GM21381 (cell line): ENCODE measurements at regions not wholly inside any gene's neighbourhood (a gene's known extent, or its start where the extent isn't known, plus 50 kb on each side); places are given as distances from the start of the nearest gene placed in this dataset.
"Not testable (repeated sequence)": the region's sequence is repeated elsewhere in the genome, so short reads cannot be mapped to it uniquely, and the experiment has no call there.

Source experiments
- ATAC-seq: cut with Tn5 transposase; IDR thresholded peaks from one replicate; pipeline ENCODE4 v1.9.1; 2021; ENCODE audit warnings: mild to moderate bottlenecking, moderate library complexity; ENCODE audit not compliant: unreplicated experiment

- no peak for ATAC-seq
These were observed 490.9 kb downstream of the STK39 start for GRCh38 chr2:167756446-167756845.

- no peak for ATAC-seq
These were observed 494.3 kb downstream of the STK39 start for GRCh38 chr2:167753142-167753541.

GRCh38 chr2:167752734-167753133 lies 494.7 kb downstream of the STK39 start:
- ATAC-seq, result no peak

- no peak for ATAC-seq
These were observed 496.7 kb downstream of the STK39 start for GRCh38 chr2:167750675-167751074.

- no peak for ATAC-seq
These were observed 497.7 kb downstream of the STK39 start for GRCh38 chr2:167749660-167750059.

- no peak for ATAC-seq
These were observed 498.4 kb downstream of the STK39 start for GRCh38 chr2:167749016-167749415.

- ATAC-seq, result no peak
These were observed 498.9 kb downstream of the STK39 start for GRCh38 chr2:167748536-167748935.

- no peak for ATAC-seq
These were observed 501.7 kb downstream of the STK39 start for GRCh38 chr2:167745667-167746066.

- not testable (repeated sequence) for ATAC-seq
These were observed 507.5 kb downstream of the STK39 start for GRCh38 chr2:167739921-167740320.

GRCh38 chr2:167733747-167734146 lies 513.6 kb downstream of the STK39 start:
- ATAC-seq, result no peak

GRCh38 chr2:167732326-167732725 lies 515.1 kb downstream of the STK39 start:
- ATAC-seq, result no peak

GRCh38 chr2:167729911-167730310 lies 517.5 kb downstream of the STK39 start:
- ATAC-seq, result no peak

GRCh38 chr2:167726788-167727187 lies 520.6 kb downstream of the STK39 start:
- no peak for ATAC-seq

- no peak for ATAC-seq
These were observed 525.8 kb downstream of the STK39 start for GRCh38 chr2:167721593-167721992.

GRCh38 chr2:167719410-167719809 lies 528.0 kb downstream of the STK39 start:
- ATAC-seq, result no peak

GRCh38 chr2:167718560-167718959 lies 528.8 kb downstream of the STK39 start:
- no peak for ATAC-seq

- no peak for ATAC-seq
These were observed 531.5 kb downstream of the STK39 start for GRCh38 chr2:167715932-167716331.

- ATAC-seq, result not testable (repeated sequence)
These were observed 531.9 kb downstream of the STK39 start for GRCh38 chr2:167715498-167715897.

GRCh38 chr2:167712275-167712674 lies 535.1 kb downstream of the STK39 start:
- ATAC-seq, result no peak

GRCh38 chr2:167708998-167709397 lies 538.4 kb downstream of the STK39 start:
- ATAC-seq, result no peak

- ATAC-seq, result no peak
These were observed 540.6 kb downstream of the STK39 start for GRCh38 chr2:167706800-167707199.

- no peak for ATAC-seq
These were observed 544.0 kb downstream of the STK39 start for GRCh38 chr2:167703441-167703840.

GRCh38 chr2:167702227-167702626 lies 545.2 kb downstream of the STK39 start:
- ATAC-seq, result no peak

- no peak for ATAC-seq
These were observed 545.7 kb downstream of the STK39 start for GRCh38 chr2:167701651-167702050.
